GM12874 (cell line): ENCODE measurements at regions not wholly inside any gene's neighbourhood (a gene's known extent, or its start where the extent isn't known, plus 50 kb on each side); places are given as distances from the start of the nearest gene placed in this dataset.

Experiments
- CTCF ChIP-seq: IDR thresholded peaks from 2 replicates; pipeline ENCODE4 v1.5.1; 2011; ENCODE audit warnings: low read depth, mild to moderate bottlenecking, control low read depth, low read length, moderate library complexity; ENCODE audit not compliant: insufficient read depth

GRCh38 chr7:41449286-41449685 is 253.6 kb downstream of the INHBA start:
- no peak for TF ChIP-seq CTCF

DNA sequence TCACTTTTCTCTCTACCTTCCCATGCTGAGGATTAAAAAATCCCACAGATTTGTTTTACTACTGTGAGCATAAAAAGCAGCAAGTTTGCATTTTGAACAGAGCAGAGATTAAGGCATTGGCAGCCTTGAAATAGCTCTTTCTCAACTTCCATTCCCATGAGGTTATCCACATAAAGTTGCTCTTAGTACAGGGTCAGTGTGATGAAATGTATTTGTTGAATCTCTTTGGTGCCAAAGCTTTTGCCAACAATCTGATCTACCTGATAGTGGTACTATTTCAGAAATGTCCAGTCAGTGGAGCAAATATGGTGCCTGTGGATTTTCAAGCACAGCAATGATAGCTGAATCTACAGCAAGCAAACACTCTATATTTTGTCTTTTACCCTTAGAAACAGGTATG is 254.8 kb downstream of the INHBA start:
- no peak for TF ChIP-seq CTCF

DNA sequence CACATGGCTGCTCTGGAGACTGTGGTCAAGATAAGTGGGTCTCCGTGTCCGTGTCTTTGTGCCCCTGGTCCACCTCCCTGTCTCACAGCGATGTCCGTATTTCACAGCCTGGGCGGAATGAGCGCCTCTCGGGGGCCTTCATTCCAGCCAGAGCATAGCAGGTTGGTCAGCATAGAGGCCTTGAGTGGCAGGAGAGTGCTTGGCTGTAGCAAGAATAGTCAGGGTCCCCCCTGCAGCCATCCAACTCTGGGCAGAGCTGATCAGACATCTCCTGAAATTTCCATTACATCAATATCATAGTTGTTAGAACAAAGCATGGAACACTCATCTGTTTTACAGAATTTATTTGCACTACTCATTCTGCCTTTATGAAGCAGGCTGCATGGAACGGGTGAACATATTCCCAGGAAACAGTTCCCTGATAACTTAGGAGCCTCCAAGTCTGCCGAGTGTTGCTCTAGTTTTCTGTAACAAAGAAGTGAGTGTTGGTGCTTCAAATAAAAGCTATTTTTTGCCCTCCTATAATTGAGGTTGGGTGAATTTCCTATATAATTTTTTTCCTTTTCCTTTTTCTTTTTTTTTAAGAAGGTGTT is 255.3 kb downstream of the INHBA start:
- TF ChIP-seq CTCF, result no peak

- TF ChIP-seq CTCF, result no peak
Observed at GRCh38 chr7:41446606-41447449, 256.1 kb downstream of the INHBA start.

GRCh38 chr7:41445946-41446345 is 256.9 kb downstream of the INHBA start:
- TF ChIP-seq CTCF, result no peak

DNA sequence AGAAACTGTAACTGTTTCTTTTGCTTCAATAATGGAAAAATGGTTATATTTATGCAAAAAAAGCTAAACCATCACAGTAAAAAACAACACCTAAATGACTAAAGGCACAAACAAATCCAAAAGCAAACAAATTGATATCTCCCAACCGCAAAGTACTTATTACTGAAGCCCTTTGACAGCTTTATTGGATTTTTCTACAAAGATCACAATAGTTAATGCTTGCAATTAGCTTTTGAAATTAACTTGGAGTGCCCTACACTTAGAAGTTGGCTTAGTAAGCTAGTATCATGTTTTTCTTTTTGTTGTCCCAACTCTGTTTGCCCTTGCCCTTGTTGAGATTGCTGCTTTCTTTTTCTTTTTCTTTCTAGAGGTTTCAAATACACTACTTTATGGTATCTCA is 257.5 kb downstream of the INHBA start:
- no peak for TF ChIP-seq CTCF

GRCh38 chr7:41439515-41439879 is 263.4 kb downstream of the INHBA start:
- no peak for TF ChIP-seq CTCF
